ENCODE measurements at regions not wholly inside any gene's neighbourhood (a gene's known extent, or its start where the extent isn't known, plus 50 kb on each side); places are given as distances from the start of the nearest gene placed in this dataset.

DNA sequence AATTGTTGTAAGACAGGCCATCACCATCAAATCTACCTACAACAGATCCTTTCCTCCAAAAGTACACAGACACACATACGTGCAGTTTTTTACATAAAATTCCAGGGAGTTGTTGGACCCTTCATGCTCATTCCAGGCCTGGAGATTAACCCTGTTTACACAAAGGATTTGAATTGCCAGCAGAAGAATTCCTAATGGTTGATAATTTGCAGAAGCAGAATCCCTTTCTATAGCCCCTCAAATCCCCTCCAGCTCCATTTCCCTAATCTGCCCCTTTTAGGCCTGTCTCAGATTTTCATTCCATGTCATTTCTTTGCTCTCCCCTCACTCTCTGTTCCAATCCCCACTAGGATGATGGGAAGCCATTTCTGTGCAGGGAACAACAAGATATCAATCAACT, 102.9 kb upstream of the TOX3 start:
- DNase-seq (ENCODE audit: low read depth), result no peak

DNA sequence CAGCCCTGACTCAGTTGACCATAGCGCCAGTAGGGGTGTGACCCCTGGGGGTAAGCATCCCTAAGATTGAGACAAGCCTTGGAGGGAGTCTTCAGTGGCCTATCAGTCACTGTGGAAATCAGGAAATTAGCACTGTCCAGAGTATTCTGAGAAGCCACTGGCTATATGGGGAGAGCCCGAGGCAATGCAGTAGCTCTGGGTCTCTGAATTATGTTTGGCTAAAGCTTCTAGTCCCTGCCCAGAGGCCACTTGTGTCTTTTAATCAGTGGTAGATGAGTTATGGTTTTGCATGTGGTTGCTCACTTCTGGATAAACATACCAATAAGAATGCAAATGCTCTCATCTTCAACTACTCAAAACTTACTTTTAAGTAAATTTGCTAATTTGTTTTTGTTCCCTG, 100.6 kb upstream of the TOX3 start:
- DNase-seq (ENCODE audit: low read depth), result no peak

DNA sequence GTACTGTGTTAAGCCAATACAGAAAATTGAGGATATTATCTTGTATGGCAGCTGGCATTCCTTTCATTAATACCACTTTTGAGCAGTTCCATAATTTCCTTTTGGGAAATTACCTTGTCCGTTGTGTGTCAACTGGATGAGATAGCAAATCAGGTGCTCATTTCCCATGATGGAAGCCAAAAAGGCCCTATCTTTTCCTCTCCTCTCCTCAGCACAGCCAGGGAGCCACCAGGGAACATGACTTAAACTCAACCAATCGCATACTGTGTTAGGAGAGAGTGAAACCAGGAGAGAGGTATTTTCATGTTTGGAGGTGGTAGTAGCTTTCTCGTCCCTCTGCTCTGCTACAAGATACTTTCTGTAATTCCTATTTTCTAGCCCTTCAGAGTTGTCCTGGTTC, 96.1 kb upstream of the TOX3 start:
- DNase-seq (ENCODE audit: low read depth), result no peak

DNA sequence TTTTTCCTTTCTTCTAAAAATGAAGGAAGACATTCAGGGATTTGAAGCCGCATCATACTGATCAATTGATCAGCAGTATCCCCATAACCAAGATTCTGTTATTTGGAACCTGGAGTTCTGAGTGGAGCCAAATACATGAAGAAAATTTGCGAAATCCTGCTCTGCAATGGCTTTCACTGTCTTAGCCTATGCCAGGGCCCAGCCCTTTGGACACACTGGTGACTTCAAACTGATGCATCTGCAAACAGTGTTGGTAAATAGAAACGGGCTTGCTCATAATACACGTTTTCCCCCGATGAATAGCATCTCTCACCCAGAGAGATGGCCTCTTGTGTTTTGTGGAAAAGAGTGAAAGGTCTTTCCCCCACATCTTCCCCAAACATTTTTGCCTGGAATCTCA, 87.6 kb upstream of the TOX3 start:
- DNase-seq (ENCODE audit: low read depth), result no peak

DNA sequence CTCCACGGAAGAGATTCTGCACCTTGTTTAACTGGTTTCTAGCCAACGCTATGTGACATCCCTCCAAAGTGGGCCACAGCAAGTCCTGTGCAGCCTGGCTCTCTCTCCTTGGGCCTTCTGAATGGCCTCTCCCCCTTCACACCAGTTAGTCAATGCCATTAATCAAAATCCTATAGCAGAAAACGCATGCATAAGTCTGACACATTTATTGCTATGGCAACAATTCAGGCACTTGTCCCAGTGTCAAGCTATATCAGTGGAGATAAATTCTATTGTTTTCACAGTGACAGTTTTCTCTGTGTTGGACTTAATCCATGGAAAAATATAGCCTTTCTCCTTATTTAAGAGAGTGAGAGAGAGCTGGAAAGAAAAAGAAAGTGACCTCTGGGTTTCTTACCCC, 87.2 kb upstream of the TOX3 start:
- DNase-seq (ENCODE audit: low read depth), result no peak

DNA sequence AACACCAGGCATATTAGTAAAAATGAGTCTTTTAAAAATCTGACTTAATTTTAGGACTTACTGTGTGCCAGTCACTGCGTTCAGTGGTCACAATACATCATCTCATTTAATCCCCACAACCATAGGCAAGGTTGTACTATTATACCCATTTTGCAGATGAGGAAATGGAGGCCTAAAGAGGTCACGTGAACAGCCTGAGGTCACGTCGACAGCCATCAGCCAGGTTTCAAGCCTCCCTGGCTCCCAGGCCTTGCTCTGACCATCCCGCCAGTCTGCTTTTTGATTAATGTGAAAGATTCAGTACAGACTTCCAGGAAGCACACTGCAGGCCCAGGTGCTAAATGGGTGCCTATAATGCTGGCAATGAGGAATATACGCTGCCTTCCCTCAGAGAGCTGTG, 86.3 kb upstream of the TOX3 start:
- no peak for DNase-seq (ENCODE audit: low read depth)

DNA sequence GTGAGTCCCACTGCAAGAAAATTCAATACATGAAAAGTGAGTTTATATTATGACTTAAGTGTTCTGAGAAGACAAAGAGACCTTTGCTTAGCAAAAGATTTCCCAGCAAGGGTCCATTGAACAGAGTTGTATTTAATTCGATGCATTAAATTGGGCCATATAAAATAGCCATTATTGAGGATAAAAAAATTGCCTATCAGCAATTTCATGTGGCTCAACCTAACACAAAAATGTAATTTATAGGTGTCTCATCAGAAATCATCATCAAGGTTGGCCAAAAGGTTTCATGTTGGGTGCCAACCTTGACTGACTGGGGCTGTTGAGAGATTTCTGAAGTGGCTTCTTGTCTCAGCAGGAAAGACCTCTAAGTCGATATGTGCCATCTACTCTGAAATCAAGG, 84.8 kb upstream of the TOX3 start:
- no peak for DNase-seq (ENCODE audit: low read depth)

DNA sequence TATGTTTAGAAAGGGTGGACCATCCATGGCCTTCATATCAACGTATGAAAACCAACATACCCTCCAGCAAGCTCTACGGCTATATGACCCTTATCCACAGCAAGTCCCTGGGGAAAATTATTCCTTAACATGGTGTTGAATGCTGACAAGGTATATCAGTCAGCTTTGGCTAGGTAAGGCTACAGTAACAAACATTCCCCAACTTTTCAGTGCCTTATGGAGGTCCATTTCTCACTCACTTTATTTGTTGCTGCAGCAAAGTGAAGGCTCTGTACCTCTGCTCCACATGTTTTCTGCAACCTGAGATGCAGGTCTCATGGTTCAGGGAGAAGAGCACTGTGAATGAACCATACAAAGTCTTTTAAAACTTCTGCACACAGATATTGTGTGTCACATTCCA, 83.8 kb upstream of the TOX3 start:
- DNase-seq (ENCODE audit: low read depth), result no peak

DNA sequence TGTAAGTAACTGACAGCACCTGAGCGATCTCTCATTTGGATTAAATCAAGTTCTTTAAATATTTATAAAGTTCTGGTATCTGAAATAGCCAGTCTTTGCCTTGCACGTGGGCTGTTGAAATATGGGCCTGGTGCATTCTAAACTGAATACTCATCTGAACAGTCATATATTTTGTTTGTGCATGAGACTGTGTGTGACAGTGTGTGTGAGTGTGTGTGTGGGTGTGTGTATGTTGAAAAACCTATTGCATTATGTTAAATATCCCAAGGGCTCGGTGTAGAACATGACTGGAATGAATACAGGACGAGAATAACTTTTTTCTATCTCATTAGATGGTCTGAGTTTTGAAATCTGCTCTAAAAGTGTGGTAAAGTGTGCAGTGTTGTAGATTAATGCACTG, 82.4 kb upstream of the TOX3 start:
- no peak for DNase-seq (ENCODE audit: low read depth)

DNA sequence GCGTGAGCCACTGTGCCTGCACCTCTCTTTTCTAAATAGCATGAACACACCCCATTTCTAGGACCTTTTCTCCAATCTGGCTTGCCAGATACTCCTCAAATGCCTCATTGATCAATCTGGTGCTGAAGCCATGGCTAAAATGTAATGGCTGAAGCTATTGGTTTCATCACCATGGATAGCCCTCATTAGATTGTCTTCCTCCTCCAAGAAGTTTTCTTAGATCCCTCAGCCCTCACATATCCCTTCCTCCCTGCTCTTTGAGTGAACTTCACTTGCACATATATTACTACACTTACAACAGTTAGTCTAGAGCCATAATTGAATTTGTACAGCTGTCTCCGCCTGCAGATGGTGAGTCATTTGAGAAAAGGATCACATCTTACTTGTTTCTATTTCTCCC, 77.9 kb upstream of the TOX3 start:
- no peak for DNase-seq (ENCODE audit: low read depth)

DNA sequence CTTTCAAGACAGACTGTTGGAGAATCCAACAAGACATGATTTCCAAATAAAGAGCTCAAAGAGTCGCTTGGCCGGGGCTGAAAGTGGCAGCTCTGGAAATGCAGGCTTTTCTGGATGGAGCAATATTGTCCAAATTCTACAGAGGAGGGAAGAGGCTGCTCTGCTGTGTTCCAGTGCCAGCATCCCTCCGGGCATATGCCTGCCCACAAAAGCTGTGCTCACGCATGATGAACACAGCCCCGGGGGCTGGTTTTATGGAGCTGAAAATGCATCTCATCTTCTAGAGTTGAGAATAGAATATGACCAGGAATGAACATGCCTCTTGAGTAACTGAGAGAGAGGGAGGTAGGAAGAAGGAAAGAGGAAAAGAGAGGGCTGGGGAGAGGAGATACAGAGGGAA, 74.7 kb upstream of the TOX3 start:
- no peak for DNase-seq (ENCODE audit: low read depth)

DNA sequence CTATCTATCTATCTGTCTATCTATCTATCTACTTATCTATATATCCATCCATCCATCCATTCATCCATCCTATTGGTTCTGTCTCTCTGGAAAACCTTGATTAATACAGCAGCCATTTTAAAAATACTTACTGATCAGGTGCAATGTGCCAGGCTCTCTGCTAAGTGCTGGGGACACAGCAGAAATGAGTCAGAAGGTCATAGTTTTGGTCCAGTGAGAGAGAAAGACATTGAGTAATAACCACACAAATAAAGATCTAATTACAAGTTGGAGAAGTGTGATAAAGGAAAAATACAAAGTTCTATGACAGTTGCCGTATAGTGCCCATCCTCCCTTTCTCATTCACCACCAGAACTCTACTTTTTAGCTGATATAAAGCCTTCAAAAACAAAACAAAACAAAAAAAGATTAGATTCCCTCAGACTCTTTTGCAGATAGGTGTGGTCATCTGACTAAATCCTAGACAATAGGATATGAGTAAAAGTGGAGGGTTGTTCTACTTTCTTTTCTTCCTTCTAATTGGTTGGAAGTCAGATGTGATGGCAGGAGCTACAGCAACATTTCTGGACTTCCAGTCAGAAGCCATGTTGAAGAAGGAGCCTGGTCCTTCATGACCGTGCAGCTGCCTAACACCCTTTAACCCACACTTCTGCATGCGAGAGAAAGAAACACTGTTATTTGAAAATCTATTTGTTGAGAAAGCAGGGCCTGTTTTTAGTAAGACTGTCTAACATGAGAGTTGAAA, 72.0 kb upstream of the TOX3 start:
- no peak for DNase-seq (ENCODE audit: low read depth)

DNA sequence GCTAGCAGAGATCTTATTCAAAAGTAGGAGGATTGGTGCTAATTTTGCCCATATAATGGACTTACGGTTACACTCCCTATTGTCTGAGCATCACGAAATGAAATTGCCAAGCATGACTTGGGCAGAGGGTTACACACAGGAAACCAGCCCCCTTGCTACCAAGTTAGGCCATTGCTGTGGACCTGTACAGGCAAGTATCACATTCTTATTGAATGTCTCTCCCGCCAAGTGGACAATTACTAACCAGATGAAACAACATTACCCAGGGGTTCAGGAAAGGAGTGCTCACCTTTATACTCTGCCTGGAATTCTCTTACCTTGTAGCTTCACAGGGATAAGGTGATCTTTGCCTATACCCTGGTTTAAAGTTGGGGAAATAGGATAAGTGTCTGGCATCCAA, 70.6 kb upstream of the TOX3 start:
- no peak for DNase-seq (ENCODE audit: low read depth)

DNA sequence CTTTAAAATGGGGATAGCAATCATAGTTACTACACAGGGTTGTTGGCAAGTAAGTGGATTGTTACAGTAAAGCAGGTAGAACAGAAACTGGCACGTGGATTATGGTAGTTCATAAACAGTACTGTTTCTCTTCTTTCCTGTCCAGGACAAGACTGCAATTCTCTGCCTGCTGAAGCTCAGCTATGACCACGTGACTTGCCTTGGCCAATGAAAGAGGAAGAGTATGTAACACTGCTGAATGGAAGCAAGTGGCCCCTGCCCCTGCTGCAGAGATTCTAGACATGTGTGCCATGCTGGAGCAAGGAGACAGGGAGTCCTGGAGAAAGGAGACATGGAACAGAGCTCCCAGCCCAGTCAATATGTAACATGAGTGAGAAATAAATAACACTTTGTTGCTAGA, 66.6 kb upstream of the TOX3 start:
- no peak for DNase-seq (ENCODE audit: low read depth)

DNA sequence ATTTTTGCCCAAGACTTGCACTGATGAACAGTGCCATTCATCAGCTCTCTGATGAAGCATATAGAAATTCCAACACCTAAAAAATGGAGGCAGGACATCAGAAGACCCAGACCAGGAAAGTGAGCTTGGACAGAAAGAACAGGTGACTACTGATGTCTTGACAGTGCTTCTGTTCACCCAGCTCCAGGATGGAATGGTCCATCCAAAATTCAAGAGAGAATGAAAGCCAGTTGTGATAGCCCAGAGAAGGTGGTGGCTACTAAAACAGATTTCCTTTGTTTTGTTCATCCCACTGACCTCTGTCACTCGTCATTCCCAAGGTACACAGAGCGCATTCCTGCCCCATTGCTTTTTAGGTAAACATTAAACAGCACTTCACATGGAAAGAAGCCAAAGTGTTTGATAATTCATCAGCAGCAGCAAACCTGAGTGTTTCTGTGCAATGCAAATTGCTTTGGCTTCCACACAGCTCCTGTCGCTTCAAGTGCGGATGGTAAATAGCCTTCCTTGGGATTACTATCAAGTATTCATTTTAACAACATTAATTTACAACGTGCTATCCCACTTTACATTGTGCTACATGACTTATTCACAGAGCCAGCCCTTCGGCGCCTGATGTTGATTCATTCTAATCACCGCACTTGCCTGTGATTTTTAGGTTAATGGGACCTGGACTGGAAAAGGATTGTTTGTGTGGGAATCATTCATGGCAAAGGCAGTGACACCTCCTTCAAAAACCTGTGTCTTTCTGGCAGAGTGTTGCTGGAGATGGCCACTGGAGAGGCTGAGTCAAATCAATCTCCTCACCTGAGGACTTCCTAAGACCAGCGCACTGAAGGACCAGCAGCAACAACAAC, 65.1 kb upstream of the TOX3 start:
- DNase-seq (ENCODE audit: low read depth), result no peak

DNA sequence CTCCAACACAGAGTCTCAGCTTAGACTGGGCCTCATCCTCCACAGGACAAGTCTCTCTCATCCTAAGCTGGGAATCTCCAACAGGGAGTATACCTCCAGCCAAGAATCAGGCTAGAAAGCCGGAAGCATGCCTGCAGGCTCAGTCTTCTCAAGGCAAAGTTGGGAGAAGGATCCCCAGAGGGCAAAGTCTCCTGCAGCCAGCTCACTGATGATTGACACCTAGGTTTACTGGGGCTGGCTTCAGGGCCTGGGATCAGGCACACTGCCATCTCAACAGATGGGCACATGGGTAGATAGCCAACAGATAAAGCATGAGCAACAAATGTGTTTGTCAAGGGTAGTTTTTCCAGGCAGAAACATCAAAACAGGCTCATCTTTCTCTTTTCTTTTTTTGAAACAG, 56.1 kb upstream of the TOX3 start:
- no peak for DNase-seq (ENCODE audit: low read depth)

DNA sequence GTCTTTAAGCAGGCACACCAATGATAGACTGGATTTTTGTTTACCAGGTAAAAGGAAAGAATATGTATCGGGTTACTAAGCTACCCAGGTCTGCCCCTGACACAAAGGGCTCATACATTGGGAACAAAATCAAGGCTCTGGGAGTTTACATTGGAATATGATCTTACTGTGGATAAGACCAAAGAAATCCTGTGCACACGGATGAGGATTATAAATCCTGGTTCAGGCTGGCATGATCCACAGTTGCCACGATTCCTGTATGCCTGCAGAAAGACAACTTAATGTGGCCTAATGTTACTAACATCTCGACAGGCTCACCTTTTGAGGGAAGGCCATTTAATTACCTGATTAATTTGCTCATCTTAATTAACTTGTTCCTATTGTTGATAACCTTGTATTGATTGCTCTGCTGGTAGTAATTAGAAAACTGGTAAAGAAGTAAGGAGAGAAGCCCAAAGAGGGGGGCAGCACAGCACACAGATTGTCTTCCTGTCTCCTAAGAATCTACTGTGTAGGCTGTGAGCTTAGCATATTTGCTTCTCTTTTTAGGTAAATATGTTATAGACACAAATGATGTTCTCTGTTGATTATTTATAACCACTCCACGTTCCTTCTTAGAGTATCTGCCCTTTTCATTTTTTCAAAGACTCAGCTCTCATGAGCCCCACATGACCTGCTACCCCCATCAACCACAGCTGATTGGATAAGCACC, 51.0 kb upstream of the TOX3 start:
- no peak for DNase-seq (ENCODE audit: low read depth)

DNA sequence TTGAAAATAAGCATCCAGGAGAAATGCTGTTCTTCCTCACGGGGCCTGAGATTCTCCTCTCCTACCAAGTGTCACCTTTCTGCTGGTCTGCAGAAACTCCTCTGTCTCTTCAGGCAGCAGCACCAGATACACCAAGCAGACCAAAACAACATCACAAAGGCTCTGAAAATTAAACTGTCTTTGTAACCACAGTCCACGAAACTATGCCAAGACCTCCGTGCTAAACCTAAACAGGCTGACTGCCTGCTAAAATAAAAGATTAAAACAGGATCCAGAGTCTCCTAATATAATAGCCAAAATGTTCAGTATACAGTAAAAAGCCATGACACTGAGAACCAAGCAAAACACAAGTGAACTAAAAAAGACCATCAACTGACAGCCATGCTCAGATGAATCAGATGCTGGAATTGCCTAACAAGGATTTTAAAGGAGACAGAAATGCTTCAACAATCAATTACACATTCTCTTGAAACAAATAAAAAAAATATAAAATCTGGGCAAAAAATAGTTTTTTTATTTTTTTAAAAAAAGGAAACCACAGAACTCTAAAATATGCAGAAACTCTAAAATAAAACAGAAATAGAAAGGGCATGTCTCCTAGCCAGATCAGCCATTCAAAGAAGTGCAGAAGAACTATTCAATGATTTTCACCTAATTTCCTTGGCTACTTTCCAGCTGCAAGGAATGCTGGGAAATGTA, 50.3 kb upstream of the TOX3 start:
- no peak for DNase-seq (ENCODE audit: low read depth)

Data from activated T-cell treated with anti-CD3 and anti-CD28 coated beads for 24 hours (primary cell).